ENCODE measurements at regions not wholly inside any gene's neighbourhood (a gene's known extent, or its start where the extent isn't known, plus 50 kb on each side); places are given as distances from the start of the nearest gene placed in this dataset.

- Histone ChIP-seq H3K4me3 (ENCODE audit: low read depth, low read length) (no peak overlapping the region), H3K27me3 (ENCODE audit: control insufficient read depth, insufficient read depth, low read length) (no peaks in the 10 kb centered on the region; the same call in 1 of the 2 replicates), H3K36me3 (ENCODE audit: control insufficient read depth, insufficient read depth, low read length) (no peaks in the 10 kb centered on the region)
- ChIA-PET CTCF (no interaction called here), POLR2A (no interaction called here)
- DNase-seq (ENCODE audit: low read depth), result no peak
- no peak for TF ChIP-seq CTCF (IDR thresholded peaks at IDR 0.05; ENCODE audit: insufficient read depth, low read depth, low read length)
Measured at GRCh38 chr2:59029058-59029457, 787.9 kb upstream of the FANCL start.

GRCh38 chr2:59027320-59027719, 786.2 kb upstream of the FANCL start:
- H3K27me3 ChIP-seq (ENCODE audit: control insufficient read depth, insufficient read depth, low read length), result no peaks in the 10 kb centered on the region
- no peak for TF ChIP-seq CTCF (IDR thresholded peaks at IDR 0.05; ENCODE audit: insufficient read depth, low read depth, low read length)
- ChIA-PET POLR2A (no interaction called here), CTCF (interaction anchor here (1.0 to 1.1 kb wide), 2 partner anchors 1523 to 1554 kb away, joined by 4 to 5 read pairs; no protein-coding TSS in a partner anchor)
- H3K36me3 ChIP-seq (ENCODE audit: control insufficient read depth, insufficient read depth, low read length), result no peaks in the 10 kb centered on the region
- H3K4me3 ChIP-seq (ENCODE audit: low read depth, low read length), result no peak overlapping the region
- DNase-seq (ENCODE audit: low read depth), result no peak

DNA sequence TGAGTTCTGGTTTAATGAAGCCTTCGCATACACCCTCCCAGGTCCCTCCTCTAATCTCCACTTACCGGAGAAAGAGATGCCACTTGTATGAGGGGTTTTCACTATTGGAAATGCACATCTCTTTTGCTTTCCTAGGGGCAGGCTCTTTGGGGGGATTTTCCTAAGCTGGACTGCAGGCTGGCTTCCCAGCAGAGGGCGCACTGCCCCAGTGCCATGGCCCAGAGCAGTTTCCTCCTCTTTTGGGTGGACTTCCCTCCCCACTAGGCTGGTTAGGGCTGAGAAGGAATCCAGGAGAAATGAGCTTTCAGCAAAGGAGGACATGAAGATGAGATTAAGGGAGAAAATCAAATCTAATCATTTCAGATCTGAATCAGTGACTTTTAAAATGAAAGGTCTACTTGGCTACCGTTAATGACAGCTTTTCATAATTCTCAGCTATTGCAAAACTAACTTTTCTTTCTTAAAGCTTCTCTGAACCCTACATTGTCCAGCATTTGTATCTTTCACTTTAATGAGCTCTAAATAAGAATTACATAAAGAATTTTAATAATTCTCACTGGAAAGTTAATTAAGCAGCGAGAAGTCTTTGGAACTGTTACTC, 784.1 kb upstream of the FANCL start:
- ChIA-PET POLR2A (no interaction called here), CTCF (interaction anchor here (0.7 to 2.8 kb wide), 20 partner anchors 9 to 1561 kb away, joined by 3 to 19 read pairs (median 4); no protein-coding TSS in a partner anchor)
- H3K36me3 ChIP-seq (ENCODE audit: control insufficient read depth, insufficient read depth, low read length), result no peaks in the 10 kb centered on the region
- H3K27me3 ChIP-seq (ENCODE audit: control insufficient read depth, insufficient read depth, low read length), result no peaks in the 10 kb centered on the region
- no peak for DNase-seq (ENCODE audit: low read depth)
- H3K4me3 ChIP-seq (ENCODE audit: low read depth, low read length), result no peak overlapping the region
- peak; percentile 82 for TF ChIP-seq CTCF (IDR thresholded peaks at IDR 0.05; ENCODE audit: insufficient read depth, low read depth, low read length)

DNA sequence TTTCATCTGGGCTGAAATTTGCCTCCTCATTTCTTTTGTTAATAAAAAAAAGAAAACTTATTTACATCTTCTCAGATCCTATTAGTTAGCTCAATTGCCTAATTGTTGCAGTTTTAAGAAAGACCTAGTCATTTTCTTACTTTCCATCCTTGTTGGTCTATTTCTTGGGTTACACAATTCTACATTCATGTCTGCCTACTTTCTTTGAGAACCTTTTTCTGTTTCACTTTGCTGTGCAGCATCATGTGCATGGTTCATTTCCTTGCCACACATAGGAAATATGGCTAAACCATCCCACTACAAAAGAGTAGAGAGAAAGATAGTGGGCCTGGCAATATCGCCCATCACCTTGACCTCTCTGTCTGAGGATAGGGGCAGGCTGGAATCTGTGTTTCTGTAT, 780.7 kb upstream of the FANCL start:
- no peak for DNase-seq (ENCODE audit: low read depth)
- ChIA-PET POLR2A (no interaction called here), CTCF (interaction anchor here (1.4 kb wide), 1 partner anchor 14 kb away, joined by 3 read pairs; no protein-coding TSS in a partner anchor)
- Histone ChIP-seq H3K27me3 (ENCODE audit: control insufficient read depth, insufficient read depth, low read length) (no peaks in the 10 kb centered on the region), H3K36me3 (ENCODE audit: control insufficient read depth, insufficient read depth, low read length) (no peaks in the 10 kb centered on the region), H3K4me3 (ENCODE audit: low read depth, low read length) (no peak overlapping the region)
- TF ChIP-seq CTCF (IDR thresholded peaks at IDR 0.05; ENCODE audit: insufficient read depth, low read depth, low read length), result no peak

DNA sequence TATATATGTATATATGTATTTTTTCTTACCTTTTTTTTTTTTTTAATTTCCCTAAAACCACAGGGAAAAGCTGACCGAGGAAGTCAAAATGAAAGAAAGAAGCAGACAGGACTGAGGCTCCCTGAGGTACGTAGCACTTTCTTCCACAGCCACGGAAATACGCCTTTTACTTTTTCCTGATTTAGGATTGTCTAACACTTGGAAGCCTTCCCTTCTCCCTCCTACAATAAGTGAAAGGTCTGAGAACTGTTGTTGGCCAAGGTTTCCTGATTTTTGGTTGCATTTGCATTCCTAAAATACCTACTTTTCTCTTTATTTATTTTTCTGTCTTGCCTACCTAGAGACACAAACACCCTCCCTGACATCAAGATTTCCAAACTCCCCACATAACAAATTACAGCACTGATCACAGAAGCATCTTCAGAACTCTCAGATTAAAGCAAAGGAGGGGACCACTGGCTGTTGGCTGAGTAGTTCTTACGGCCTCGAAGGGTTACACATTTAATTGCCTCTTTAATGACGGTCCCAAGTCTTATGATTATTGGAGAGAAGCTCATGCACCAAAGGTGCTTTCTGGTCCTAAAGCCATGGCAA, 778.5 kb upstream of the FANCL start:
- no peak for DNase-seq (ENCODE audit: low read depth)
- CTCF ChIA-PET, result interaction anchor here (0.6 kb wide), 1 partner anchor 9 kb away, joined by 3 read pairs; no protein-coding TSS in a partner anchor
- POLR2A ChIA-PET, result no interaction called here
- TF ChIP-seq CTCF (IDR thresholded peaks at IDR 0.05; ENCODE audit: insufficient read depth, low read depth, low read length), result no peak
- H3K4me3 ChIP-seq (ENCODE audit: low read depth, low read length), result no peak overlapping the region
- no peaks in the 10 kb centered on the region for H3K36me3 ChIP-seq (ENCODE audit: control insufficient read depth, insufficient read depth, low read length)
- H3K27me3 ChIP-seq (ENCODE audit: control insufficient read depth, insufficient read depth, low read length), result no peaks in the 10 kb centered on the region
